ENCODE measurements at regions not wholly inside any gene's neighbourhood (a gene's known extent, or its start where the extent isn't known, plus 50 kb on each side); places are given as distances from the start of the nearest gene placed in this dataset.

GRCh38 chr4:133483600-133484246, 334.6 kb downstream of the PCDH10 start:
- H3K9me3 ChIP-seq (replicated peaks in 1 of 3) = no peaks in the 10 kb centered on the region
- H3K27me3 ChIP-seq = no peaks in the 10 kb centered on the region
- DNase-seq = peak in 1 of 7 donors; percentile 7
- TF ChIP-seq POLR2A (IDR thresholded peaks at IDR 0.05) (no peak), CTCF (IDR thresholded peaks at IDR 0.05) (peak in 4 of 6 experiments; percentile 31 to 43 (median 40))
- intact Hi-C loops (cut with DNase I) = no loop called here
- no peak overlapping the region for H3K4me3 ChIP-seq
- H3K36me3 ChIP-seq (replicated peaks in 1 of 2) = no peaks in the 10 kb centered on the region
- no peaks in the 10 kb centered on the region for H3K4me1 ChIP-seq (replicated peaks in 1 of 2)
- H3K27ac ChIP-seq = no peak overlapping the region
- WGBS, 4 donors = 50 to 52% (median 51%) methylated on average over 4 of the region's 4 CpGs

- no peak for DNase-seq
- no peaks in the 10 kb centered on the region for H3K36me3 ChIP-seq (replicated peaks in 1 of 2)
- no peaks in the 10 kb centered on the region for H3K9me3 ChIP-seq (replicated peaks in 1 of 3)
- no peaks in the 10 kb centered on the region for H3K4me1 ChIP-seq (replicated peaks in 1 of 2)
- intact Hi-C loops (cut with DNase I) = no loop called here
- TF ChIP-seq POLR2A (IDR thresholded peaks at IDR 0.05) (no peak), CTCF (IDR thresholded peaks at IDR 0.05) (no peak)
- 29 to 61% (median 51%) methylated on average over 1 of the region's 1 CpG for WGBS, 4 donors
- no peaks in the 10 kb centered on the region for H3K27me3 ChIP-seq
- no peak overlapping the region for H3K27ac ChIP-seq
- H3K4me3 ChIP-seq = no peak overlapping the region
Observed at GRCh38 chr4:133476063-133476462, 327.0 kb downstream of the PCDH10 start.

- 78 to 93% (median 88%) methylated on average over 2 of the region's 2 CpGs for WGBS, 4 donors
- Histone ChIP-seq H3K36me3 (replicated peaks in 1 of 2) (no peaks in the 10 kb centered on the region), H3K9me3 (replicated peaks in 1 of 3) (no peaks in the 10 kb centered on the region), H3K4me3 (no peak overlapping the region), H3K4me1 (replicated peaks in 1 of 2) (no peaks in the 10 kb centered on the region), H3K27me3 (no peaks in the 10 kb centered on the region), H3K27ac (no peak overlapping the region)
- TF ChIP-seq POLR2A (IDR thresholded peaks at IDR 0.05) = no peak
- TF ChIP-seq CTCF (IDR thresholded peaks at IDR 0.05) = no peak
- intact Hi-C loops (cut with DNase I) = no loop called here
- DNase-seq = no peak
Observed at GRCh38 chr4:133474501-133474900, 325.4 kb downstream of the PCDH10 start.

- Histone ChIP-seq H3K27ac (no peak overlapping the region), H3K27me3 (no peaks in the 10 kb centered on the region), H3K36me3 (replicated peaks in 1 of 2) (no peaks in the 10 kb centered on the region), H3K9me3 (replicated peaks in 1 of 3) (no peaks in the 10 kb centered on the region), H3K4me1 (replicated peaks in 1 of 2) (no peaks in the 10 kb centered on the region), H3K4me3 (no peak overlapping the region)
- DNase-seq = no peak
- WGBS, 4 donors = 18 to 38% (median 28%) methylated on average over 1 of the region's 1 CpG
- no peak for TF ChIP-seq POLR2A (IDR thresholded peaks at IDR 0.05)
- TF ChIP-seq CTCF (IDR thresholded peaks at IDR 0.05) = no peak
- intact Hi-C loops (cut with DNase I) = no loop called here
Observed at GRCh38 chr4:133472244-133472643, 323.1 kb downstream of the PCDH10 start.

All from adrenal gland (tissue), 9 donors.